H9 (cell line): ENCODE measurements at regions not wholly inside any gene's neighbourhood (a gene's known extent, or its start where the extent isn't known, plus 50 kb on each side); places are given as distances from the start of the nearest gene placed in this dataset.

Source experiments
- DNase-seq: peaks from one replicate; pipeline ENCODE4 v3.0.0-alpha.2; 2017
- H2AFZ ChIP-seq: one replicate; pipeline ENCODE4 v1.6.1; 2013; ENCODE audit warnings: mild to moderate bottlenecking, low read length, control low read depth, moderate library complexity
- H2AK5ac ChIP-seq: 2 replicates; pipeline ENCODE4 v1.6.1; 2013; ENCODE audit warnings: low read length, control low read depth, mixed read lengths; ENCODE audit not compliant: insufficient read length
- H2BK120ac ChIP-seq: one replicate; pipeline ENCODE4 v1.6.1; 2013; ENCODE audit warnings: low read depth, mild to moderate bottlenecking, low read length, control low read depth, inconsistent platforms; ENCODE audit not compliant: poor library complexity, severe bottlenecking
- H2BK12ac ChIP-seq: 2 replicates; pipeline ENCODE4 v1.6.1; 2013; ENCODE audit warnings: low read length, control low read depth, mixed read lengths, low read depth; ENCODE audit not compliant: insufficient read length
- H2BK15ac ChIP-seq: 2 replicates; pipeline ENCODE4 v1.6.1; 2013; ENCODE audit warnings: low read depth, low read length, control low read depth
- H2BK20ac ChIP-seq: one replicate; pipeline ENCODE4 v1.6.1; 2013; ENCODE audit warnings: low read depth, mild to moderate bottlenecking, low read length, control low read depth, inconsistent platforms; ENCODE audit not compliant: poor library complexity, severe bottlenecking
- H2BK5ac ChIP-seq: 2 replicates; pipeline ENCODE4 v1.6.1; 2013; ENCODE audit warnings: low read length, control low read depth, mixed read lengths; ENCODE audit not compliant: insufficient read length
- H3K14ac ChIP-seq: 2 replicates; pipeline ENCODE4 v1.6.1; 2013; ENCODE audit warnings: low read length, control low read depth; ENCODE audit not compliant: insufficient read depth
- H3K18ac ChIP-seq: 2 replicates; pipeline ENCODE4 v1.6.1; 2013; ENCODE audit warnings: low read depth, mild to moderate bottlenecking, mixed read lengths, low read length, control low read depth; ENCODE audit not compliant: insufficient read length
- H3K23ac ChIP-seq: 2 replicates; pipeline ENCODE4 v1.6.1; 2013; ENCODE audit warnings: low read length, control low read depth, mixed read lengths, low read depth; ENCODE audit not compliant: insufficient read length
- H3K23me2 ChIP-seq: 2 replicates; pipeline ENCODE4 v1.6.1; 2013; ENCODE audit warnings: low read depth, mild to moderate bottlenecking, mixed read lengths, low read length, control low read depth; ENCODE audit not compliant: insufficient read length, poor library complexity, severe bottlenecking
- H3K27ac ChIP-seq: 2 replicates; pipeline ENCODE4 v1.5.1; 2013; ENCODE audit warnings: low read length, control low read depth, mixed read lengths, low read depth; ENCODE audit not compliant: insufficient read length
- H3K27me3 ChIP-seq: 2 replicates; pipeline ENCODE4 v1.6.1; 2013; ENCODE audit warnings: low read length, control low read depth, inconsistent platforms; ENCODE audit not compliant: insufficient read depth
- H3K4ac ChIP-seq: 2 replicates; pipeline ENCODE4 v1.6.1; 2013; ENCODE audit warnings: low read depth, mild to moderate bottlenecking, control low read depth, inconsistent platforms, low read length, moderate library complexity
- H3K4me1 ChIP-seq: 2 replicates; pipeline ENCODE4 v1.6.1; 2013; ENCODE audit warnings: low read length, control low read depth, inconsistent platforms; ENCODE audit not compliant: insufficient read depth
- H3K4me2 ChIP-seq: 2 replicates; pipeline ENCODE4 v1.6.1; 2013; ENCODE audit warnings: low read length, control low read depth, mixed read lengths; ENCODE audit not compliant: insufficient read length, insufficient read depth
- H3K56ac ChIP-seq: 2 replicates; pipeline ENCODE4 v1.6.1; 2013; ENCODE audit warnings: low read depth, mild to moderate bottlenecking, mixed read lengths, low read length, control low read depth; ENCODE audit not compliant: insufficient read length
- H3K79me1 ChIP-seq: 2 replicates; pipeline ENCODE4 v1.6.1; 2013; ENCODE audit warnings: low read depth, mild to moderate bottlenecking, moderate library complexity, low read length, control low read depth, inconsistent platforms; ENCODE audit not compliant: insufficient read depth, poor library complexity, severe bottlenecking
- H3K79me2 ChIP-seq: 2 replicates; pipeline ENCODE4 v1.6.1; 2013; ENCODE audit warnings: low read length, control low read depth, inconsistent platforms; ENCODE audit not compliant: insufficient read depth
- H3K9ac ChIP-seq: 2 replicates; pipeline ENCODE4 v1.6.1; 2013; ENCODE audit warnings: low read length, control low read depth, mixed read lengths; ENCODE audit not compliant: insufficient read length; ENCODE audit errors: extremely low read depth
- H3K9me3 ChIP-seq: one replicate; pipeline ENCODE4 v1.6.1; 2013; ENCODE audit warnings: low read depth, low read length, inconsistent platforms; ENCODE audit not compliant: control insufficient read depth
- H3T11ph ChIP-seq: one replicate; pipeline ENCODE4 v1.6.1; 2013; ENCODE audit warnings: mild to moderate bottlenecking, low read length, control low read depth, inconsistent platforms
- H4K20me1 ChIP-seq: one replicate; pipeline ENCODE4 v1.6.1; 2013; ENCODE audit not compliant: control insufficient read depth, insufficient read length, insufficient read depth
- H4K5ac ChIP-seq: 2 replicates; pipeline ENCODE4 v1.6.1; 2013; ENCODE audit warnings: low read depth, mild to moderate bottlenecking, mixed read lengths, low read length, control low read depth; ENCODE audit not compliant: insufficient read length
- H4K8ac ChIP-seq: replicated peaks from 2 replicates; pipeline ENCODE4 v1.6.1; 2013; ENCODE audit warnings: low read length, control low read depth, mixed read lengths, low read depth; ENCODE audit not compliant: insufficient read length
- H4K91ac ChIP-seq: 2 replicates; pipeline ENCODE4 v1.6.1; 2013; ENCODE audit warnings: low read depth, mild to moderate bottlenecking, moderate library complexity, mixed read lengths, low read length, control low read depth; ENCODE audit not compliant: insufficient read length
- H3K27ac Mint-ChIP-seq, 3 experiments: 2 replicates in 2 of 3; 3 replicates in 1 of 3; pipeline ENCODE4 v1.8.0; 2020 to 2021; ENCODE audit warnings: mixed read lengths in 3 of 3, mild to moderate bottlenecking in 1 of 3, moderate library complexity in 1 of 3
- H3K27me3 Mint-ChIP-seq: 2 replicates; pipeline ENCODE4 v1.8.0; 2021; ENCODE audit warnings: low read depth, mild to moderate bottlenecking, moderate library complexity, mixed read lengths
- H3K36me3 Mint-ChIP-seq, 3 experiments: 2 replicates in 2 of 3; 3 replicates in 1 of 3; pipeline ENCODE4 v1.8.0; 2020 to 2021; ENCODE audit warnings: low read depth in 3 of 3, mixed read lengths in 3 of 3; ENCODE audit not compliant: insufficient read depth in 1 of 3
- H3K4me1 Mint-ChIP-seq, 2 experiments: 2 replicates each; pipeline ENCODE4 v1.8.0; 2020; ENCODE audit warnings: mixed read lengths in 2 of 2
- H3K4me3 Mint-ChIP-seq, 2 experiments: 2 replicates in 1 of 2; 3 replicates in 1 of 2; pipeline ENCODE4 v1.8.0; 2020 to 2021; ENCODE audit warnings: mild to moderate bottlenecking in 2 of 2, mixed read lengths in 2 of 2, moderate library complexity in 1 of 2
- H3K9me3 Mint-ChIP-seq, 2 experiments: 2 replicates in 1 of 2; 3 replicates in 1 of 2; pipeline ENCODE4 v1.8.0; 2020; ENCODE audit warnings: mild to moderate bottlenecking in 2 of 2, mixed read lengths in 2 of 2, moderate library complexity in 1 of 2
- CTCF ChIP-seq: fragments of 200-600 bp; sonication (generic); conservative IDR thresholded peaks from 3 replicates; pipeline ENCODE4 v1.8.0; 2021; ENCODE audit warnings: antibody characterized with exemption, mild to moderate bottlenecking
- WGBS: extraction: QIAGEN DNeasy Blood & Tissue Kit; methylation state at CpG from one replicate; pipeline ENCODE4 v1.1.7; 2013; ENCODE audit warnings: missing lambda C conversion rate, low lambda C conversion rate, mixed read lengths; ENCODE audit not compliant: insufficient read length; ENCODE audit errors: extremely low coverage; 5-methylcytosine and 5-hydroxymethylcytosine counted together

GRCh38 chr4:66636349-66636748, 909.0 kb downstream of the CENPC start:
- no peaks in the 10 kb centered on the region; the same call in 1 of the 2 replicates for H3K4me1 ChIP-seq
- no peak overlapping the region for H3K4me2 ChIP-seq
- H3K79me2 ChIP-seq: no peaks in the 10 kb centered on the region
- H3K23ac ChIP-seq: no peak overlapping the region
- no peaks in the 10 kb centered on the region for H3K36me3 Mint-ChIP-seq
- H3K27me3 Mint-ChIP-seq: no peaks in the 10 kb centered on the region
- no peak overlapping the region for H4K8ac ChIP-seq
- H4K5ac ChIP-seq: no peak overlapping the region
- H3K14ac ChIP-seq: no peak overlapping the region
- H3K9me3 Mint-ChIP-seq: no peaks in the 10 kb centered on the region
- H3K79me1 ChIP-seq: no peaks in the 10 kb centered on the region
- H2BK5ac ChIP-seq: no peak overlapping the region
- no peak overlapping the region for H3K18ac ChIP-seq
- no peaks in the 10 kb centered on the region for H3K23me2 ChIP-seq
- no peak overlapping the region for H3K4me3 Mint-ChIP-seq
- H3K9ac ChIP-seq: no peak overlapping the region
- H3K9me3 ChIP-seq: no peaks in the 10 kb centered on the region
- DNase-seq: no peak
- no peak overlapping the region for H3K27ac ChIP-seq
- H3T11ph ChIP-seq: no peak overlapping the region
- H3K27ac Mint-ChIP-seq: no peak overlapping the region
- no peak overlapping the region for H2BK120ac ChIP-seq
- no peak overlapping the region for H3K4ac ChIP-seq
- H3K56ac ChIP-seq: no peak overlapping the region
- no peak overlapping the region for H2BK15ac ChIP-seq
- no peak overlapping the region for H4K91ac ChIP-seq
- H2BK12ac ChIP-seq: no peak overlapping the region
- H2AK5ac ChIP-seq: no peak overlapping the region
- H2AFZ ChIP-seq: no peak overlapping the region
- no CpG with 5 or more reads among the region's 2 CpGs for WGBS
- TF ChIP-seq CTCF: no peak
- peaks cover 9 to 13% of the 10 kb centered on the region in 2 experiments for H3K4me1 Mint-ChIP-seq
- no peak overlapping the region for H2BK20ac ChIP-seq
- H3K27me3 ChIP-seq: no peaks in the 10 kb centered on the region
- no peaks in the 10 kb centered on the region for H4K20me1 ChIP-seq
